ENCODE measurements at regions not wholly inside any gene's neighbourhood (a gene's known extent, or its start where the extent isn't known, plus 50 kb on each side); places are given as distances from the start of the nearest gene placed in this dataset.
"Not testable (repeated sequence)": the region's sequence is repeated elsewhere in the genome, so short reads cannot be mapped to it uniquely, and the experiment has no call there.

DNA sequence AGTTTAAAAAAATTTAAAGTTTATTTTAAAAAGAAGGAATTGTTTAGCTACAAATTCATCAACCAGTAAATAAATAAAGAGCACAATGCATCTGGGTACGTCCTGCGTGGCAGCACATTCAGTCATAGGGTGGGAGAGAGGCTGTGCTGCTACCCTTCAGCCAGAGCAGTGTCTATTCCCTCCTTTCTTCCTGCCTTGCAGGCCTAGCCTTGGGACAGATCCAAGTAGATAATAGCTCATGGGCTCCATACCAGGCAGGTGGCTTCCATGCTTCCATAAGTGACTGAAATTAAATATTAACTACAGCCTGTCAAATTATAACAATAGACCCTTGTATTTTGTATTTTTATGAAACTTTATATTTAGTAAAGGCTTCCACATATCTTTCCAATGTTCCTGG lies 408.3 kb upstream of the RGMB start:
- DNase-seq (ENCODE audit: low spot score) = no peak

DNA sequence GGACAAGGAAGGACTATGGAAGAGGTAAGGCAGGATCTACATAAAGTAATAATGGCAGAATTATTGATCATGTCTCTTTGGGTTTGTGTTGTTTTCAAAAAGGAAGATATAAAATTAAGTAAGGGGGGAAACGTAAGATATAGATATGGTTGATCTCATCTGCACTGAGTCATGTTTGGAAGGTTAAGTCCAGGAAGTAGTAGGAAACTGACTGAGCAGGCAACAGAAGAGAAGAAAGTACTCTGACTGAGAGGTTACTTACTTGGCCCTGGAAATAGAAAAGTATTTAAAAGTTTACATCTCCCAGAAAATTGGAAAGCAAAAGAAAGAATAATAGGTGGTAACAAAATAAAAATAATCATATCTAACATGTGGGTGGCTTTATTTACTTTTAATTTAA lies 405.3 kb upstream of the RGMB start:
- DNase-seq (ENCODE audit: low spot score) = no peak

DNA sequence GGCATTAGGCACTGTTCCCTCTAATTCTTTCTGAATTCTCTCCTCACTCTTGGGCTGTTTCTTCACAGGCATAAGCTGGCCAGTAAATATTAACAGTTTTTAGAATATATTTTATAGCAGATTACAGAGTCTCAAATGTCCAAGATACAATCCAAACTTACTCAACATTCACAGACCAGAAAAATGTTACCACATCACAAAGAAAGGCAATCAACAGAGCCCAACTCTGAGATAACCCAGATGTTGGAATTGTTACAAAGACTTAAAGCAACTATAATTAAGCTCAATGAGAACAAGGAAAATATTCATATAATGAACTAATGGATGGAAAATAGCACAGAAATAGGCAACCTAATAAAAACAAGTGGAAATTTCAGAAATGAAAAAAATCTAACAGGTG lies 401.1 kb upstream of the RGMB start:
- no peak for DNase-seq (ENCODE audit: low spot score)

DNA sequence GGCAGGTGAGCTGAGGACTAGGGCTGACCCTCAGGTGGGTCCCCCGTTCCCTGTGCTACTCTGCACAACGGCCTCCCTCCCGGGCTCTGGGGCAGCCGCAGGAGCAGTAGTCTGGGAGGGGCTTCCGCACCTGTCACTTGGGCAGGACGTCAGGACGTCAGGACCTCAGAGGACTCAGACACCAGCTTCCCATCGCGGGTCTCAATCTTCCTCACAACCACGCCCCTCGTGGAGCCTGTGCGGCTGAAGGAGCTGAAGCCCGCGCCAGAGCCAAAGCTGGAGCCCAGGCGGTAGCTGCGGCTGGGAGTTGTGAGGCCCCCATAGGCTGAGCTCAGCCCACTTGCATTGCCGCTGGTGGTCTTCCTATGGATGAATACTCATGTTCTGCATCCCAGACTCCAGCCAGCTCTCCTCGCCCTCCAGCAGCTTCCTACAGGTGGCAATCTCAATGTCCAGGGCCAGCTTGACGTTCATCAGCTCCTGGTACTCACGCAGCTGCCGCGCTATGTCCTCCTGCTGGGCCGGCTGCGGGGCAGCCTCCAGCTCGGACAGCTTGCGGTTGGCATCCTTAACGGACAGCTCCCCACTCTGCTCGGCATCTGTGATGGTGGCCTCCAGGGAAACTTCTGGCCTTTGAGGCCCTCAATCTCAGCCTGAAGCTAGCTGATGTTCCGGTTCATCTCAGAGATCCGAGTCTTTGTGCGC lies 381.4 kb upstream of the RGMB start:
- no peak for DNase-seq (ENCODE audit: low spot score)

DNA sequence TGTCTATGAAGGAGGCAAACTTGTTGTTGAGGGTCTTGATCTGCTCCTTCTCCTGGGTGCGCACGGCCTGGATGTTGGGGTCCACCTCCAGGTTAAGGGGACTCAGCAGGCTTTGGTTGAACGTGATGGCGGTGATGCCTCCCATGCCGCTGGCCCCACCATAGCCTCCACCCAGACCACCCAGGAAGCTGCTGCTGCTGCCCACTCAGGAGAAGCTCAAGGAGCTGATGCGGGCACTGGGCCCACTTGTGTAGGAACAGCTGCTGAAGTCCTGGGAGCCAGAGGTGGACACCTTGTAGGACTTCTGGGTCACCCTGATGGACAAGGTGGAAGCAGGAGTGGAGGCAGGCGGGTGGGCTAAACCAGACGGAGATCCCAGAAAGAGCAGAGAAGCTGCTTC lies 380.3 kb upstream of the RGMB start:
- DNase-seq (ENCODE audit: low spot score) = not testable (repeated sequence)

DNA sequence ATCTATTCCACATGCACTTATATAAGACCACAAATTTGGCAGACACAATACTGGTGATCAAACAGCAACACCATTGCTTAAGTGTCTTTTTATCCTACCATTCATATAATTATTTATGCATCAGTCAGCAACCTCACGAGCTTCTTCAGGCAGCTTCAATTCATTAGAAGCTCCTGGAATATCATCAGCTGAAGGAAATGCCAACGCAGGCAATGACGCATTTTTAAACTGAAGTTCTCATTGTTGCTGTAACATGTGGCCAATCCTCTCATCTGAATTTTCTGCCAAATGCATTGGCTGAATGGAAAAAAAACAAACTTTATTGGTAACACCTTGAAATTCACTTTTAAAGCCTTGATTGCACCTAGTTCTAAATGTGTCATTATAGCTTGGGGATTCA lies 376.4 kb upstream of the RGMB start:
- no peak for DNase-seq (ENCODE audit: low spot score)

DNA sequence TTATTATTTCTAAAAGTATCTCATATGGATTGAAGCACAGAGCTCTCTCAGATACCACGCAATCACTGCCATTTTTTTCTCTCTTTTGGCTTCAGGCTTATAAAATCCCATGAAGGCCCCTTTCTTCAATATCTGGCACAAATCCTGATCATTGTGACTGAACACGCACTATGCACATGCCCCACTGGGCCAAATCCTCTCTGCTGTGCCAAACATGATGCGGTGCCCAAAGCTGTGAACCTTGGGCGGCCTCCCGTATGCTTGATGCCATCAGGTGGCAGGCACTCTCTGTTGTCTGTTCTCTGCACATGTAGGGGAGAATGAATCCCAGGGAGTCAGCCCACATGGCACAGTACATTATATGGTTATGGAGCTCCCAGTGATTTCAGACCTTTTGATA lies 375.0 kb upstream of the RGMB start:
- peak; percentile 28 for DNase-seq (ENCODE audit: low spot score)

DNA sequence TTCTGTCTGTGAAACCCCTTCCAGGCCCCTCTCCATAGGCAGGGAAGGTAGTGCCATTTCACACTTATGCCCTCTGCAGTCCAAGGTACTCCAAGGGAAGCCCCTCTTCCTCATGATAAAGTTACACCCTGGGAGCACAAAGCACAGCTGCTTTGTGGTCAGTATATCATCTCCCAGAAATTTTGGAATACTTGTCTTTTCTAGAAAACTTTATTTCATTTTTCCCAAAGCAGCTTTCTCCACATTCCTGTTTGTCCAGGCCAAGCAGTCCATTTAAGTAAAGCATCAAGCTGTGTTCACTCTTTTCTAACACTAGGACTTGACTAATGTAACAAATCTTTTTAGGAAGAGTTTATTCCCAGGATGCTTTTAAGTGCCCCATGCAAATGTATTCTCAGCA lies 371.8 kb upstream of the RGMB start:
- no peak for DNase-seq (ENCODE audit: low spot score)

DNA sequence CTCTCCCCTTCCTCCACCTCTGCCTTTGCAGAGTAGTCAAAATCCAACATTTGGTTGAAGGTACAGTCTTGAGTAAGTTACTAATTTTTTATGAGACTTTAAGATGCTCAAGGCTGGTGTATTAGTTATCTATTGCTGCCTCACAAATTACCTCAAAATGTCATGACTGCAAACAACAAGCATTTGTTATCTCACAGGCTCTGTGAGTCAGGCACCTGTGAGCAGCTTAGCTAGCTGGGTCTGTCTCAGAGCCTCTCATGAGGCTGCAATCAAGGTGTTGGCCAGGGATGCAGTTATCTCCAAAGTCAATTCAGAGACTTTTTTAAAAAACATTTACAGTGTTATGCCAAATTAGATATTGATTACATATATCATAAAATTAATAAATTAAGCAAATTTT lies 371.3 kb upstream of the RGMB start:
- no peak for DNase-seq (ENCODE audit: low spot score)

DNA sequence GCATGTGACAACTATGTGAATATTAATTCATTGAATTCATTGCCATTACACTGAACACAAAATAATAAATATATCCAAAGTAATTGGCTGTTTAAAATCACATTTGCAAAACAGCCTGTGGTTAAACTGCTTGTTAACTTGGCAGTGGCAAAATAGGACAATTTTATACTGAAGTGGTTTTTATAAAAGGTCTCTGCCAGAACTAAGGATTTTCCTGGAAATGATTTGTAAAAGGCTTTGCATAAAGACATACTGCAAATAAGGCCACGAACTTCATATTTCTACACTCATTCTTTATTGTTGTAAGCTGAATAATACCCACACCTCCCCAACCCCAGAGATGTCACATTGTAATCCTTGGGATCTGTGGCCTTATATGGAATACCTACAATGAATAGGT lies 370.3 kb upstream of the RGMB start:
- no peak for DNase-seq (ENCODE audit: low spot score)

DNA sequence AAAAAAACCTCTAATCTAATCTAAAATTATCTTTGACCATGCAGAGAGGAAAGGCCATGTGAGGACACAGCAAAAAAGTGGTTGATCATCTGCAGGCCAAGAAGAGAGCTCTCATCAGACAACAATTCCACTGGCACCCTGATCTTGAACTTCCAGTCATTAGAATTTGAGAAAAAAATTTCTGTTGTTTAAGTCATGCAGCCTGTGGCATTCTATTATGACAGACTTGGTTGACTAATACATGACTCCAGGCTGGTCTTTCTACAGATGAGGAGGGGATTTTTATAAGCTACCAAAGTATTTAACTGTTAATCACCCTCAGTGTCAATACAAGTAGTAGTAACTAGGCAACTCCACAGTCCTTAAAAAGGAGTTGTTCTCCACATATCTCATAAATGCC lies 358.5 kb upstream of the RGMB start:
- no peak for DNase-seq (ENCODE audit: low spot score)

DNA sequence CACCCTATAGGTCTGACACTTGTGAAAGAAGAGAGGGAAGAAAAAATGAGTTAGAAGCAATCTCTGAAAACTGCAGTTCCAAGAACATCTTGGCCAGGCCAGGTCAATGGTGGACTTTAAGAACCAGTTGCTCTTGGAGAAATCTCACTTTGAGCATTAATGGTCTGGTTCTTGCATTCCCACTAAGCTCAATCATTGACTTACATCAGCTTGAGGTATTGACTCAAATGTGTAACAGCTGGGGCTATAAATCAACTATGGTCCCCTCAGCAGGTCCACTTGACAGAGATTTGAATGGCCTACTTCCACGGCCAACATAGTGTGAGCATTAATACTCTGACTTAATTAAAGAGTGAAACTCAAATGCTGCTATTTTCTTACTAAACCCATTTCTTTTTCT lies 357.8 kb upstream of the RGMB start:
- DNase-seq (ENCODE audit: low spot score) = no peak

DNA sequence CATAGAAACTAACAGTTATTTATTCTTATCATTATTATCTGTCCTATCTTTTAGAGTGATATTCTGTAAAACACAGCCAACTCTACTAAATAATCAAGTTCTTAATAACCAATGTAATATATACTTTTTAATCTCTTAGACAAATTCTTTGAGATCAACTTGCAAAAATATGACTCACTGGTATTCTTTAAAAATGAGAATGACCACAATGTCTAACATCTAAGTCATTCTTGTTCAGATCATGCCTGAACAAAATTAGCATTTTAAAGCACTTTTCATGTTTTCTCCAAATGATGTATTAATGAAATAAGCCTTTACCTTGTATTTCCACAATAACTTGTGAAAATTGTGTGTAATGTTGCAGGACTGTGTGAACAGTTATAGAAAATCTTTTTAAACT lies 356.9 kb upstream of the RGMB start:
- DNase-seq (ENCODE audit: low spot score) = no peak

DNA sequence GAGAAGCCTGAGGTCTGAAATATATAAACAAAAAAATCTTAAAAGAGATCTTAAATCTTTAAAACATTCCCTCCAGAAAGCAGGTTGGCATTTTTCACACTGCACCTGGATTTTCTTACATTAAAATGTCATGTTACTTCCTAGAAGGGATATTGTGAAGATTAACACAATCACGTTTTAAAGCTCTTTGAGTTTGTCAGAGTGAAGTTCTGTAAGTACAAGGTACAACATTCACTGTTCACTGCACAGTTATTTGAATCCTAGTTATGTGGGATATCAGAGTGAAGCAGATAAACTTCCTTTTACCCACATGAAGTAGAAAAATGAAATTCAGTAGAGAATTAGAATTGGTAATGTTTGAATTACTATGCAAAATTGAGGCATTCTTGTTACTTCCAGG lies 353.6 kb upstream of the RGMB start:
- no peak for DNase-seq (ENCODE audit: low spot score)

DNA sequence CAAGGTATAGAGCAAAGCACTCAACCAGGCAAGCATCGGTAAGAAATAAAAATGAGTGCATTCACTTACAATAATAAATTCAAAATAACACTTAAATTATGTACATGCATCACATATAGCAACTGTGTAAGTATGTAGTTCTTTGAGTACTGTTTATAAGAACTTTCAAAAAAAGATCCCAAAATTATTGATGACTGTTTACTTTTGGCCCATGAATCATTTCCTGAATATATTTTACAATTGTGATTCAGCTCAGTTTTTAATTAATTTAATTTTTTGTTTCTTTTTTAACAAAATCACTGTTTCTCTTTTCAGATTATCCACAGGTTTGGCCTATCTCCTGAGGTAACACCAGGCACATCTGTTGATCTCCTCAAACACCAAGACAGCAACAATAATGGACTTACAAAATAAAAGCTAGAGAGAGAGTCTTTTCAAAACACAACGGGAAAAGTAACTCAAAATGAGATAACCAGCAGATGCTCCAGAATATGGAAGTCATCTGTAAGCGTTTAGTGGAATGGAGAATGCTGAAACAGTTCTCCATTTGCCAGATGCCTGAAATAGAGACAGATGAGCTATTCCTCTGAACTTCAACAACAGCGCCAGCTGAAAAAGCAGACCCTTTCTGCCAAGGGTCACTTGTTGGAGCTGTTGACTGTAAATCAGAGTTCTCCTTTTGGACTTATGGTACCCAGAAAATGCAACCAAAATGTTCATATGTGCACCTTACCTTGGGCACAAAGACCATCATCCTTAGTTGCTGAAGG lies 348.6 kb upstream of the RGMB start:
- DNase-seq (ENCODE audit: low spot score) = no peak

DNA sequence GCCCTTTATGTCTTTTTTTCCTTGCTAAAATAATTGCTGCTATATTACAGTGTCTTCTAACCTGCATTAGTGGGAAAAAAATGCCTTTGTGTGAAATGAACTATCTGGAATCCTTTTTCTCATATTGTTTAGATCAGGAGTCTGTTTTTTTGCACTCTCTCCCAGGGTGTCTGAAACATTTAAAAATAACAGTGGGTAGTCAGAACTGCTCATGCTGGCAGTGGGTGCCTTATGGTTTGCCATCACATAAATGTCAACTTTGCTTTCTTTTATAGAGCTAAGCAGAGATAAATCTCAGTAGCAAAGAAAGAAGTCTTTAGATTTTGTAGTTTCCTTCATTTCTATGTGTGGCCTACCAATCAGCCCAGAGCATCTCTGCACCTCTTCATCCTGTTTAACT lies 347.8 kb upstream of the RGMB start:
- DNase-seq (ENCODE audit: low spot score) = no peak

DNA sequence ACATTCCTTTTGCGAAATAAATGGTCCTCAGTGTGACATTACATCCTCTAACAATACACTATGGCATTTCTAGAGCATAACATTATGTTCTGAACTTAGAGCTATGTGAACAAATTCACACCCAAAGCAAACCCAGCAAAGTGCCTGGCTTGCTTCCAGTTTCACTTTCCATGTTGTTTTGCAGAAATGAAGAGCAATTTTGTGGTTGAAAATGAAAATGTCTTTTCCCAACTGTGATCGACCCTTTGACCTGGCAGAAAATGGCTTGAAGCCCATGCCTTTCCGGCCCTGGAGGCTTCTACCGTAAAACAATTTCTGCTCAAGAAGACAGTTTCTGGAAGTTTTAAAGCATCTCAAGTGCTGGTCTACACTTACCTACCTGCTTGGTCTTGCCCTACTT lies 344.7 kb upstream of the RGMB start:
- DNase-seq (ENCODE audit: low spot score) = no peak

DNA sequence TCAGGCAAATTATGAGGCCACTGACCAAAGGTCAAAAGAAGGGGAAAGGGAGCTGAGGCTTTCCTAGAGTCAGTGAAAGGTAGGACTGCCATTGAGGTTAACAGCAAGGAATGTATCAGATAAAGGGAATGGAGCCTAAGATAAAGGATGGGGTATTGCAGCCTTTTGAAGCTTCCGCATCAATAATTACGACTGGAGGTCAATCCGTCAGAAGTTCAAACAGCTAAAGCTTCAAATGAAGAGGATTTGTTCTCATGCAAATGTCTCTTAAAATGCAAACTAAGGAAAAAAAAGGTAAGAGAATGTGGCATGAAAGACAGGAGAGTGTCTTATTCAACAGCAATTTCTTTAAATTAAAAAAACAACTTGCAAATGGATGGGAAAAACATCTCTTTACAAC lies 341.1 kb upstream of the RGMB start:
- no peak for DNase-seq (ENCODE audit: low spot score)

DNA sequence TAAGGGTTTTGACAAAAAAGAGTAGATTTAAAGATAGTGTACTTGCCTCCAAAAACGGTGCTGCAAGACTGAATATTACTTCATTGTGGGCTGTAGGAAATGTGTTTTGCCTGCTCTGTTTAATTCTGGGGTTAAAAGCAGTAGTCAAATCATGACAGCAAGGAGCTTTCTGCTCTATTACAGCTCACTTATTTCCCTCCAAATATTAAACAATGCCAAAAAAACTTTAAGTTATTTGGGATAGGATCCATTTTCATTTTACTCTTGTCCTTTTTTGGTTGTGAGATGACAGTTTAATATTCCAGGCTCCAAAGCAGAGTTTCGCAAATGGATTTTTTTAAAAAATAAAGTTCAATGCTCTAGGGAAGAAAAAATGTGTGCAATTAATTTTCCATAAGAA lies 340.4 kb upstream of the RGMB start:
- no peak for DNase-seq (ENCODE audit: low spot score)

DNA sequence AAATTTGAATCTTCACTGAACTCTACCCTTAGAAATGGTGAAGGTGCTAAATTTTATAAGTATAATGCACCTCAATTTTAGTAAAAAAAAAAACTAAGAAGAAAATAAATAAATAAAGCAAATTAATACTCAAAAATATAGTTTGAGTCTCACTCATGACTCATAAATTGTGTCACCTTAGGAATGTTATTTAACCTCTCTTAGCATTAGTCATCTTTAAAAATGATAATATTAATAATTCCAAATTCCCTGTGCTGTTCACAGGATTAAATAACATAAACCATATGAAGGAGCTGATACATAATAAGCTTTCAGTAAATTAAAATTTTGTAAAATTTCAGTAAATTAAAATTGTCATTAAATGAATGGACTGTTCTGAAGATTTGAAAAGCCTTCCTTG lies 339.8 kb upstream of the RGMB start:
- no peak for DNase-seq (ENCODE audit: low spot score)

DNA sequence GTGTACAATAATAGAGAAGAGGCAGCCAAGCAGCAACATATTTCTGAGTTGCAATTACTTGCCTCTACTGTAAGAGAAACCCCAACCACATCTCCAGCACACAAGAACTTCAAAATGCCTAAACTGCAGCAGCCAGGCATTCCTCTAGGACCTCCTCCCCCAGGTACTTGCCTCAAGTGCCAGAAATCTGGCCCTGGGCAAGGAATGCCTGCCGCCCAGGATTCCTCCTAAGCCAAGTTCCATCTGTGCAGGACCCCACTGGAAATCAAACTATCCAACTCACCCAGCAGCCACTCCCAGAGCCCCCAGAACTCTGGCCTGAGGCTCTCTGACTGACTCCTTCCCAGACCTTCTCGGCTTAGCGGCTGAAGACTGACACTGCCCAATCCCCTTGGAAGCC lies 336.8 kb upstream of the RGMB start:
- no peak for DNase-seq (ENCODE audit: low spot score)

DNA sequence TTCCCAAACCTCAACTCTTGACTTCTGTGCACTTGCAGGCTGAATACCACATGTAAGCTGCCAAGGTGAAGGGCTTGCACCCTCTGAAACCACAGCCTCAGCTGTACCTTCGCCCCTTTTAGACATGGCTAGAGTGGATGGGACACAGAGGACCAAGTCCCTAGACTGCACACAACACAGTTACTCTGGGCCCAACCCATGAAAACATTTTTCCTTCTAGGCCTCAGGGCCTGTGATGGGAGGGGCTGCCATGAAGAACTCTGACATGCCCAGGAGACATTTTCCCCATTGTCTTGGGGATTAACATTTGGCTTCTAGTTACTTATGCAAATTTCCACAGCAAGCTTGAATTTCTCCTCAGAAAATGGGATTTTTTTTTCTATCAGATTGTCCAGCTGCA lies 331.0 kb upstream of the RGMB start:
- DNase-seq (ENCODE audit: low spot score) = no peak

DNA sequence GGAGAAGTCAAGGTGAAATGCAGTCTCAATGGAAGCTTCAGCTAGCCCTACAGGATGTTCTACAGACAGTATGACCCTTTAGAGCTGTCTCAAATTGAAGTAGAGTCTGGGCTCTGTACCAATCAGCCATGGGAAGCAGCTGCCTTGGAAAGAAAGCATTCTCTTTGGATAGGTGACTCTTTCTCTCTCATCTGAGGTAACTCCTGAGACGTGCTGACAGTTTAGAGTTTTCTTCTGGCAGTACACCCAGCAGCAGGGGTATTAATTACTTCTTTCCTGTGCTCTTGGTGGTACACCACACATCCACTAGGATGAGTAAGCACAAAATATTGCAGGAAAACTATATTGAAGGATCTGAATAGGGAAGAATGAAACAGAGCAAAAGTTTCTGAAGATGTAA lies 329.6 kb upstream of the RGMB start:
- DNase-seq (ENCODE audit: low spot score) = no peak

DNA sequence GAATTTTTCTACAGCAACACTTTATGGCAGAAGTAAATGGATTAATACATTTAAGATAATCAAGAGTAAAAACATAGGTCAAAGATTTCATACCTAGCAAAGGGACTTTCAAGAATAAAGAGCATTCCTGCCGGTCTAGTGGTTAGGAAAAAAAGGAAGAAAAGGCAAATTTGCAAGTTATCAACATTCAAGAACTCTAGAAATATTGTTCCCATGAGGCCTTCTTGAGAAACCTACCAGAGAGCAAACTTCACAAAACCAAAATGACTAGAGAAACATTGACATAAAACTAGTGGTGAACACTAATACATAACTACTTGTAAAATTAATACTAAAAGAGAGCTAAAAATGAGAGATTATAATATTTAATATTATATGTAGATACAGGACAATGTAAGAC lies 320.2 kb upstream of the RGMB start:
- no peak for DNase-seq (ENCODE audit: low spot score)

Data from putamen (tissue), 1 donor.